H1 (cell line): ENCODE measurements at regions not wholly inside any gene's neighbourhood (a gene's known extent, or its start where the extent isn't known, plus 50 kb on each side); places are given as distances from the start of the nearest gene placed in this dataset.

Experiments
- CTCF ChIA-PET: fragments of 300-600 bp; sonication (Branson Sonifier 250); formaldehyde crosslinking; loops from one replicate; lab custom pipeline; 2021; ENCODE audit not compliant: partially characterized antibody; lab: Charles Lee
- POLR2A ChIA-PET: fragments of 300-600 bp; sonication (Branson Sonifier 250); formaldehyde crosslinking; loops from one replicate; lab custom pipeline; 2021; ENCODE audit warnings: inconsistent platforms; ENCODE audit not compliant: partially characterized antibody; lab: Charles Lee
- DNase-seq, 2 experiments: peaks; one replicate each; pipeline versions ENCODE4 v3.0.0 to v3.0.0-alpha.2; 2010 to 2022; ENCODE audit warnings: low spot score in 2 of 2, low read depth in 1 of 2, mixed read lengths in 1 of 2
- FAIRE-seq: peaks from 2 replicates; lab custom pipeline; 2011; peaks lifted over from hg19 to GRCh38; lab: Jason Lieb, UNC
- H2AFZ ChIP-seq: 2 replicates; pipeline ENCODE4 v1.8.1; 2012; ENCODE audit warnings: low read length, inconsistent platforms
- H2AK5ac ChIP-seq: 2 replicates; pipeline ENCODE4 v1.6.1; 2013; ENCODE audit warnings: low read depth, low read length
- H2BK120ac ChIP-seq: replicated peaks from 2 replicates; pipeline ENCODE3; 2013; ENCODE audit warnings: low read depth, low read length, inconsistent platforms
- H2BK12ac ChIP-seq: 2 replicates; pipeline ENCODE4 v1.6.1; 2013; ENCODE audit warnings: low read depth, low read length
- H2BK15ac ChIP-seq: 2 replicates; pipeline ENCODE4 v1.6.1; 2013; ENCODE audit warnings: low read length
- H2BK20ac ChIP-seq: 2 replicates; pipeline ENCODE4 v1.6.1; 2013; ENCODE audit warnings: low read length
- H2BK5ac ChIP-seq: 2 replicates; pipeline ENCODE4 v1.6.1; 2013; ENCODE audit warnings: low read depth, low read length
- H3K14ac ChIP-seq: 2 replicates; pipeline ENCODE4 v1.6.1; 2013; ENCODE audit warnings: inconsistent platforms; ENCODE audit not compliant: insufficient read length
- H3K18ac ChIP-seq: 2 replicates; pipeline ENCODE4 v1.6.1; 2013; ENCODE audit warnings: low read length; ENCODE audit errors: extremely low read depth
- H3K23ac ChIP-seq: 2 replicates; pipeline ENCODE4 v1.6.1; 2013; ENCODE audit warnings: inconsistent platforms; ENCODE audit not compliant: insufficient read length
- H3K23me2 ChIP-seq: 2 replicates; pipeline ENCODE4 v1.6.1; 2013; ENCODE audit warnings: low read depth, low read length
- H3K27ac ChIP-seq: 2 replicates; pipeline ENCODE4 v1.6.1; 2011; ENCODE audit warnings: low read depth, low read length, inconsistent platforms
- H3K27me3 ChIP-seq, 4 experiments: replicated peaks in 1 of 4; 1 replicate in 1 of 4; 2 replicates in 3 of 4; pipeline versions ENCODE4 v1.6.1 to v1.8.1; 2011 to 2013; ENCODE audit warnings: low read length in 3 of 4, mild to moderate bottlenecking in 3 of 4, inconsistent platforms in 2 of 4, mixed read lengths in 2 of 4, moderate library complexity in 1 of 4; ENCODE audit not compliant: control insufficient read depth in 3 of 4, insufficient read depth in 3 of 4; ENCODE audit errors: extremely low read depth in 1 of 4
- H3K36me3 ChIP-seq, 4 experiments: 2 replicates each; pipeline versions ENCODE4 v1.6.1 to v1.8.1; 2011 to 2013; ENCODE audit warnings: mild to moderate bottlenecking in 4 of 4, low read length in 3 of 4, moderate library complexity in 2 of 4, control low read depth in 1 of 4, inconsistent platforms in 1 of 4; ENCODE audit not compliant: insufficient read depth in 4 of 4, control insufficient read depth in 2 of 4
- H3K4ac ChIP-seq: replicated peaks from 2 replicates; pipeline ENCODE3; 2013; ENCODE audit warnings: low read length, low read depth, mixed read lengths, inconsistent platforms; ENCODE audit not compliant: insufficient read length
- H3K4me1 ChIP-seq, 4 experiments: replicated peaks in 1 of 4; 1 replicate in 1 of 4; 2 replicates in 3 of 4; pipeline versions ENCODE4 v1.6.1 to v1.8.1; 2011 to 2013; ENCODE audit warnings: low read length in 3 of 4, inconsistent platforms in 2 of 4, mixed read lengths in 1 of 4; ENCODE audit not compliant: insufficient read depth in 4 of 4, control insufficient read depth in 3 of 4
- H3K4me2 ChIP-seq, 2 experiments: 2 replicates each; pipeline versions ENCODE4 v1.6.1 to v1.8.1; 2011 to 2013; ENCODE audit warnings: low read depth in 2 of 2, low read length in 2 of 2, control low read depth in 1 of 2, inconsistent platforms in 1 of 2, mild to moderate bottlenecking in 1 of 2; ENCODE audit not compliant: insufficient read depth in 1 of 2
- H3K4me3 ChIP-seq, 4 experiments: fragments of 200-600, 300-600 bp in 1 of 4; sonication (generic), shearing (Covaris generic), sonication (Bioruptor Twin) in 1 of 4; 2 replicates each; pipeline versions ENCODE4 v1.5.1 to v1.8.1; 2011 to 2016; ENCODE audit warnings: low read length in 4 of 4, low read depth in 3 of 4, control low read depth in 2 of 4, inconsistent platforms in 2 of 4, mild to moderate bottlenecking in 2 of 4, mixed read lengths in 1 of 4, moderate library complexity in 1 of 4; ENCODE audit not compliant: insufficient read depth in 2 of 4; ENCODE audit errors: extremely low read depth in 1 of 4
- H3K56ac ChIP-seq: replicated peaks from 2 replicates; pipeline ENCODE3; 2013; ENCODE audit warnings: low read depth, mild to moderate bottlenecking, mixed read lengths, low read length, inconsistent platforms; ENCODE audit not compliant: insufficient read length
- H3K79me1 ChIP-seq: 2 replicates; pipeline ENCODE4 v1.6.1; 2013; ENCODE audit warnings: low read depth, low read length, control low read depth
- H3K79me2 ChIP-seq, 2 experiments: 2 replicates each; pipeline versions ENCODE4 v1.6.1 to v1.8.1; 2012 to 2013; ENCODE audit warnings: low read length in 2 of 2, mild to moderate bottlenecking in 2 of 2, inconsistent platforms in 1 of 2; ENCODE audit not compliant: insufficient read depth in 2 of 2, control insufficient read depth in 1 of 2
- H3K9ac ChIP-seq, 4 experiments: replicated peaks in 1 of 4; 1 replicate in 1 of 4; 2 replicates in 3 of 4; pipeline versions ENCODE4 v1.6.1 to v1.8.1; 2011 to 2013; ENCODE audit warnings: low read depth in 3 of 4, low read length in 3 of 4, control low read depth in 2 of 4, mild to moderate bottlenecking in 2 of 4, moderate library complexity in 2 of 4, inconsistent platforms in 1 of 4; ENCODE audit errors: extremely low read depth in 1 of 4
- H3K9me3 ChIP-seq, 2 experiments: 2 replicates each; pipeline versions ENCODE4 v1.6.1 to v1.8.1; 2012 to 2013; ENCODE audit warnings: mild to moderate bottlenecking in 2 of 2, moderate library complexity in 2 of 2, control low read depth in 1 of 2, inconsistent platforms in 1 of 2, low read depth in 1 of 2, low read length in 1 of 2, mixed read lengths in 1 of 2; ENCODE audit not compliant: insufficient read depth in 2 of 2
- H4K20me1 ChIP-seq, 2 experiments: replicated peaks in 1 of 2; 2 replicates each; pipeline versions ENCODE3 to v1.8.1; 2011 to 2013; ENCODE audit warnings: inconsistent platforms in 2 of 2, low read length in 2 of 2, mild to moderate bottlenecking in 1 of 2; ENCODE audit not compliant: insufficient read depth in 2 of 2, control insufficient read depth in 1 of 2
- H4K5ac ChIP-seq: 2 replicates; pipeline ENCODE4 v1.6.1; 2013; ENCODE audit warnings: low read length, low read depth, mixed read lengths, inconsistent platforms; ENCODE audit not compliant: insufficient read length
- H4K8ac ChIP-seq: 2 replicates; pipeline ENCODE4 v1.8.0; 2013; ENCODE audit warnings: mild to moderate bottlenecking, moderate library complexity, low read length, inconsistent platforms; ENCODE audit not compliant: insufficient read depth; ENCODE audit errors: extremely low read depth
- H4K91ac ChIP-seq: replicated peaks from 2 replicates; pipeline ENCODE3; 2013; ENCODE audit warnings: low read length, mixed read lengths, inconsistent platforms; ENCODE audit not compliant: insufficient read length
- NANOG ChIP-seq: IDR thresholded peaks from 2 replicates; pipeline ENCODE4 v1.6.1; 2011; ENCODE audit warnings: low read length, low read depth, mild to moderate bottlenecking, inconsistent platforms; ENCODE audit not compliant: insufficient read depth, poor library complexity, severe bottlenecking
- TAF1 ChIP-seq: IDR thresholded peaks from 2 replicates; pipeline ENCODE4 v1.6.1; 2011; ENCODE audit warnings: mild to moderate bottlenecking, low read depth, low read length
- WGBS, 2 experiments: shearing (Covaris generic) in 1 of 2; methylation state at CpG; one replicate each; pipeline versions ENCODE4 v1.1.6 to v1.1.7; 2013 to 2015; ENCODE audit warnings: low lambda C conversion rate in 2 of 2, mixed read lengths in 2 of 2, inconsistent platforms in 1 of 2, low coverage in 1 of 2, missing lambda C conversion rate in 1 of 2; ENCODE audit not compliant: insufficient replicate concordance in 2 of 2, insufficient coverage in 1 of 2, insufficient read length in 1 of 2; ENCODE audit errors: extremely low coverage in 1 of 2, missing lambda C conversion rate in 1 of 2; 5-methylcytosine and 5-hydroxymethylcytosine counted together

- Histone ChIP-seq H3K23me2 (no peaks in the 10 kb centered on the region), H3K56ac (no peak overlapping the region), H3K18ac (no peak overlapping the region), H3K36me3 (peaks cover 0 to 4% (median 0%) of the 10 kb centered on the region in 4 experiments; a peak in 1 of 8 replicates), H3K79me1 (no peaks in the 10 kb centered on the region), H2AK5ac (no peak overlapping the region), H3K4ac (no peak overlapping the region), H3K14ac (no peak overlapping the region), H2BK5ac (peak overlapping the region; percentile 58; the same call in 1 of the 2 replicates), H3K23ac (no peak overlapping the region), H3K27ac (0 out of 2 replicates have a peak overlapping the region, but pooled peaks have one; percentile 11), H3K4me2 (0 out of 4 replicates have a peak overlapping the region, but pooled peaks of 1 of the 2 experiments have one; percentile 1), H2BK12ac (no peak overlapping the region), H4K5ac (no peak overlapping the region), H2BK15ac (no peak overlapping the region), H3K9ac (no peak overlapping the region), H2AFZ (no peak overlapping the region), H2BK20ac (no peak overlapping the region; the same call in 1 of the 2 replicates), H2BK120ac (no peak overlapping the region), H4K8ac (no peak overlapping the region), H3K79me2 (no peaks in the 10 kb centered on the region), H3K9me3 (peaks cover 0 to 8% of the 10 kb centered on the region in 2 experiments; a peak in 1 of 4 replicates), H4K91ac (no peak overlapping the region), H3K4me1 (peaks cover 6 to 12% (median 9%) of the 10 kb centered on the region in 4 experiments), H4K20me1 (no peaks in the 10 kb centered on the region), H3K4me3 (no peak overlapping the region), H3K27me3 (no peaks in the 10 kb centered on the region)
- 35% methylated on average over 1 of the region's 1 CpG; no CpG with 5 or more reads in 1 of the 2 experiments for WGBS, 2 experiments
- FAIRE-seq: no peak
- ChIA-PET POLR2A (interaction anchor here (0.7 kb wide), 2 partner anchors 13 to 21 kb away, joined by 3 read pairs; no protein-coding TSS in a partner anchor), CTCF (interaction anchor here (0.6 kb wide), 1 partner anchor 32 kb away, joined by 4 read pairs; no protein-coding TSS in a partner anchor)
- peak; percentile 28 for TF ChIP-seq NANOG
- TF ChIP-seq TAF1: no peak
- DNase-seq: no peak
These were observed 130.8 kb downstream of the B3GNT2 start for GRCh38 chr2:62326735-62327134.
